ENCODE measurements at regions not wholly inside any gene's neighbourhood (a gene's known extent, or its start where the extent isn't known, plus 50 kb on each side); places are given as distances from the start of the nearest gene placed in this dataset.
"Not testable (repeated sequence)": the region's sequence is repeated elsewhere in the genome, so short reads cannot be mapped to it uniquely, and the experiment has no call there.

- intact Hi-C loops (cut with DNase I): no loop called here
- H3K36me3 ChIP-seq (replicated peaks in 1 of 2; ENCODE audit: insufficient read depth in 1 of 2, low read depth in 2 of 2): no peaks in the 10 kb centered on the region
- WGBS, 2 donors: 75 to 79% methylated on average over 3 of the region's 3 CpGs
- TF ChIP-seq CTCF (IDR thresholded peaks at IDR 0.05) (no peak), POLR2A (IDR thresholded peaks at IDR 0.05) (no peak)
- H3K9me3 ChIP-seq: no peaks in the 10 kb centered on the region
- ATAC-seq (no peak), DNase-seq (no peak)
- no peaks in the 10 kb centered on the region for H3K4me1 ChIP-seq
- H3K27ac ChIP-seq: no peak overlapping the region
- H3K27me3 ChIP-seq: no peaks in the 10 kb centered on the region
- H3K4me3 ChIP-seq: no peak overlapping the region
Measured at GRCh38 chr18:51506811-51507210, 309.3 kb upstream of the MEX3C start.

GRCh38 chr18:51508410-51508809 lies 310.9 kb upstream of the MEX3C start:
- H3K9me3 ChIP-seq; H3K4me1 ChIP-seq; DNase-seq; intact Hi-C loops (cut with DNase I); H3K4me3 ChIP-seq; H3K36me3 ChIP-seq (replicated peaks in 1 of 2; ENCODE audit: insufficient read depth in 1 of 2, low read depth in 2 of 2); ATAC-seq; H3K27me3 ChIP-seq; H3K27ac ChIP-seq: not testable (repeated sequence)
- WGBS, 2 donors: 84 to 96% methylated on average over 7 of the region's 7 CpGs

GRCh38 chr18:51510020-51510419 lies 312.5 kb upstream of the MEX3C start:
- no peak for DNase-seq
- intact Hi-C loops (cut with DNase I): no loop called here
- Histone ChIP-seq H3K4me1 (no peaks in the 10 kb centered on the region), H3K27me3 (peaks cover 0 to 4% of the 10 kb centered on the region in 2 donors), H3K36me3 (replicated peaks in 1 of 2; ENCODE audit: insufficient read depth in 1 of 2, low read depth in 2 of 2) (no peaks in the 10 kb centered on the region), H3K27ac (no peak overlapping the region), H3K9me3 (no peaks in the 10 kb centered on the region), H3K4me3 (no peak overlapping the region)
- ATAC-seq: no peak
- TF ChIP-seq POLR2A (IDR thresholded peaks at IDR 0.05) (no peak), CTCF (IDR thresholded peaks at IDR 0.05) (no peak)

DNA sequence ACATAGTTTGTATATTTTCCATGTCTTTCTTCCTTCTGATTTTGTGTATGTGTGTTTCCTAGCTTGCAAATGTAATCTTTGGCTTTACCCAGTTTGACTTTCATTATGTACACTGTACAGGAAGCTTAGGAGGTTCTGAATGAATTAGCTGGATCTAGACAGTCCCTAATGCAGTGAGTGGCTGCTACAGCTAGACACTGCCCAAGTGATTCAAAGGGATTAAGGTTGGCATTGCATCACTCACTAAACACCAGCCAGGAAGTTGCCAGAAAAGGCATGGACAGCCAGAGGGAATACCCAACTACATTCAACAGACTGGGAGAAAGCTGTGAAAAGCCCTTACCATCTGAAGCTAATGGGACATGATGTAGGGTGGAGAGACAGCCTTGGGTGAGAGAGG lies 316.0 kb upstream of the MEX3C start:
- Histone ChIP-seq H3K9me3 (no peaks in the 10 kb centered on the region), H3K27ac (no peak overlapping the region), H3K4me3 (no peak overlapping the region), H3K27me3 (peaks cover 0 to 4% of the 10 kb centered on the region in 2 donors), H3K36me3 (replicated peaks in 1 of 2; ENCODE audit: insufficient read depth in 1 of 2, low read depth in 2 of 2) (no peaks in the 10 kb centered on the region), H3K4me1 (no peaks in the 10 kb centered on the region)
- no peak for ATAC-seq
- TF ChIP-seq POLR2A (IDR thresholded peaks at IDR 0.05) (no peak), CTCF (IDR thresholded peaks at IDR 0.05) (no peak)
- intact Hi-C loops (cut with DNase I): no loop called here
- DNase-seq: no peak

GRCh38 chr18:51514128-51514527 lies 316.6 kb upstream of the MEX3C start:
- no peak for DNase-seq
- H3K27ac ChIP-seq: no peak overlapping the region
- no peak for ATAC-seq
- H3K4me3 ChIP-seq: no peak overlapping the region
- H3K27me3 ChIP-seq: peaks cover 0 to 4% of the 10 kb centered on the region in 2 donors
- TF ChIP-seq CTCF (IDR thresholded peaks at IDR 0.05) (no peak), POLR2A (IDR thresholded peaks at IDR 0.05) (no peak)
- H3K4me1 ChIP-seq: no peaks in the 10 kb centered on the region
- H3K36me3 ChIP-seq (replicated peaks in 1 of 2; ENCODE audit: insufficient read depth in 1 of 2, low read depth in 2 of 2): no peaks in the 10 kb centered on the region
- 48 to 54% methylated on average over 2 of the region's 2 CpGs for WGBS, 2 donors
- no peaks in the 10 kb centered on the region for H3K9me3 ChIP-seq
- intact Hi-C loops (cut with DNase I): no loop called here

All from body of pancreas (tissue), 4 donors.